Pancreas (tissue), 10 donors: ENCODE measurements at regions not wholly inside any gene's neighbourhood (a gene's known extent, or its start where the extent isn't known, plus 50 kb on each side); places are given as distances from the start of the nearest gene placed in this dataset.
"Not testable (repeated sequence)": the region's sequence is repeated elsewhere in the genome, so short reads cannot be mapped to it uniquely, and the experiment has no call there.

Source experiments
- ATAC-seq, 4 donors: fragments of 200-7000 bp; cut with Tn5 transposase; one replicate each; pipeline versions ENCODE4 v1.8.0 to v1.9.1; 2020; ENCODE audit warnings: mild to moderate bottlenecking in 4 of 4, moderate library complexity in 4 of 4
- DNase-seq, 6 donors: peaks; one replicate each; pipeline ENCODE4 v3.0.0-alpha.2; 2020
- FAIRE-seq: peaks from 2 replicates; lab custom pipeline; 2012; peaks lifted over from hg19 to GRCh38; lab: Jason Lieb, UNC
- H3K27ac ChIP-seq, 4 donors: fragments of 200-600 bp; sonication (generic); 1 replicate in 3 of 4; 2 replicates in 1 of 4; pipeline versions ENCODE4 v1.5.0 to v1.8.0; 2020
- H3K27me3 ChIP-seq, 4 donors: fragments of 200-600 bp; one replicate each; pipeline ENCODE4 v1.8.0; 2021
- H3K36me3 ChIP-seq, 3 donors: fragments of 200-600 bp; sonication (generic) in 1 of 3; one replicate each; pipeline versions ENCODE4 v1.5.0 to v1.8.0; 2020 to 2021
- H3K4me1 ChIP-seq, 3 donors: fragments of 200-600 bp; one replicate each; pipeline ENCODE4 v1.8.0; 2021
- H3K4me3 ChIP-seq, 4 donors: fragments of 200-600 bp; sonication (generic) in 2 of 4; one replicate each; pipeline versions ENCODE4 v1.5.0 to v1.8.0; 2020 to 2021
- H3K9me3 ChIP-seq, 4 donors: fragments of 200-600 bp; one replicate each; pipeline ENCODE4 v1.8.0; 2021
- WGBS, 2 donors: extraction: QIAGEN DNeasy Blood & Tissue Kit; methylation state at CpG; one replicate each; pipeline ENCODE4 v1.1.7; 2013; 5-methylcytosine and 5-hydroxymethylcytosine counted together
- intact Hi-C, 3 donors: fragments of 100-400 bp; cut with DNase I; formaldehyde crosslinking; loops; one replicate each; pipeline versions ENCODE4 v1.11.1 to v1.14.2; 2022
- TF ChIP-seq, protein P1 (sequence below), 4 donors: fragments of 200-600 bp; sonication (generic) in 3 of 4; IDR thresholded peaks; one replicate each; pipeline versions ENCODE4 v1.5.0 to v1.8.0; 2021; ENCODE audit warnings: antibody characterized with exemption in 4 of 4
- donor health status: healthy with polysubstance abuse.
- donor health status: DM: no; HTN: no; CAD: no; lungs with moderate emphysema.
- donor health status: DM: no; HTN: no; CAD: no.
- donor health status: control.
- donor health status: control.
- donor health status: Bipolar disorder and iron deficiency.
- donor health status: DM: yes; HTN: yes; CAD: no.
- donor health status: DM: no; HTN: no; CAD: no.
- donor health status: DM: no; HTN: no; CAD: no.
- donor health status: DM: yes; HTN: yes; CAD: no.

DNA sequence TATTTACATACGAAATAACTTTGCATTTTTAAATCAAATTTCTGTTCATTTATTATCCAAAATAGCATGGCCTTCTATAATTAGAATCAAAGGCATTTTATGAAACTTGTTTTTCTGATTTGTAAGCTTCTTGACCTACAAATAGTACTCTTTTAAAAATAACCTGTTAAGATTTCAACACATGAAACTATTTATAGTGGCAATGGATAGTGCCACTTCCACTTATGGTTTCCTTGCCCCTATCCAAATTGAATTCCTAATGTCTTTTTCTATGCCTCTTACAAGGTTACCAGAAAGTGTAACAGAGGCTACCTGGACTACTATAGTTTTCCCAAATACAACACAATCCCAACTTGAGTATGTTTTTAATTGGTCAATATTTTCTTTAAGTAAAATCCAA lies 263.5 kb downstream of the SEMA3D start:
- TF ChIP-seq, protein P1, sequence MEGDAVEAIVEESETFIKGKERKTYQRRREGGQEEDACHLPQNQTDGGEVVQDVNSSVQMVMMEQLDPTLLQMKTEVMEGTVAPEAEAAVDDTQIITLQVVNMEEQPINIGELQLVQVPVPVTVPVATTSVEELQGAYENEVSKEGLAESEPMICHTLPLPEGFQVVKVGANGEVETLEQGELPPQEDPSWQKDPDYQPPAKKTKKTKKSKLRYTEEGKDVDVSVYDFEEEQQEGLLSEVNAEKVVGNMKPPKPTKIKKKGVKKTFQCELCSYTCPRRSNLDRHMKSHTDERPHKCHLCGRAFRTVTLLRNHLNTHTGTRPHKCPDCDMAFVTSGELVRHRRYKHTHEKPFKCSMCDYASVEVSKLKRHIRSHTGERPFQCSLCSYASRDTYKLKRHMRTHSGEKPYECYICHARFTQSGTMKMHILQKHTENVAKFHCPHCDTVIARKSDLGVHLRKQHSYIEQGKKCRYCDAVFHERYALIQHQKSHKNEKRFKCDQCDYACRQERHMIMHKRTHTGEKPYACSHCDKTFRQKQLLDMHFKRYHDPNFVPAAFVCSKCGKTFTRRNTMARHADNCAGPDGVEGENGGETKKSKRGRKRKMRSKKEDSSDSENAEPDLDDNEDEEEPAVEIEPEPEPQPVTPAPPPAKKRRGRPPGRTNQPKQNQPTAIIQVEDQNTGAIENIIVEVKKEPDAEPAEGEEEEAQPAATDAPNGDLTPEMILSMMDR (IDR thresholded peaks at IDR 0.05): no peak
- FAIRE-seq: no peak

DNA sequence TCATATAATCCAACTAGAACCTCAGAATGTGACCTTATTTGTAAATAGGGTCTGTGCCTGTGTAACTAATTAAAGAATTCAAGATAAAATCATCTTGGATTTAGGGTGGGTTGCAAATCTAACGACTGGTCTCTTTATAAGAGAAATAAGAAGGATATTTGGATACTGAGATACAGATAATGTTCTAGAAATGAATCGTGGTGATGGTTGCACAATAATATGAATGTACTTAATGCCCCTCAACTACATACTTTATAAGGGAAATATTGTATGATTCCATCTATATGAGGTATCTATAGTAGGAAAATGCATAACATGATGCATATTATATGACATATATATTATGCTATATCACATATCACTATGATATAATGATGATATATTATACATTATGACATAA lies 265.7 kb downstream of the SEMA3D start:
- H3K36me3 ChIP-seq: no peaks in the 10 kb centered on the region
- H3K9me3 ChIP-seq: no peaks in the 10 kb centered on the region
- intact Hi-C loops: no loop called here
- no peaks in the 10 kb centered on the region for H3K27me3 ChIP-seq
- no peak for FAIRE-seq
- no peak overlapping the region for H3K4me3 ChIP-seq
- TF ChIP-seq, protein P1 (IDR thresholded peaks at IDR 0.05): no peak
- no peaks in the 10 kb centered on the region for H3K4me1 ChIP-seq
- WGBS, 2 donors: 59 to 73% methylated on average over 2 of the region's 2 CpGs
- H3K27ac ChIP-seq: no peak overlapping the region
- DNase-seq: no peak
- ATAC-seq: no peak

More for the DNA sequence above, 263.5 kb downstream of the SEMA3D start:
- Histone ChIP-seq H3K27ac (no peak overlapping the region), H3K4me3 (no peak overlapping the region), H3K9me3 (no peaks in the 10 kb centered on the region), H3K27me3 (no peaks in the 10 kb centered on the region), H3K36me3 (no peaks in the 10 kb centered on the region), H3K4me1 (no peaks in the 10 kb centered on the region)
- 54 to 73% methylated on average over 1 of the region's 1 CpG for WGBS, 2 donors
- ATAC-seq: no peak
- intact Hi-C loops: no loop called here
- no peak for DNase-seq

DNA sequence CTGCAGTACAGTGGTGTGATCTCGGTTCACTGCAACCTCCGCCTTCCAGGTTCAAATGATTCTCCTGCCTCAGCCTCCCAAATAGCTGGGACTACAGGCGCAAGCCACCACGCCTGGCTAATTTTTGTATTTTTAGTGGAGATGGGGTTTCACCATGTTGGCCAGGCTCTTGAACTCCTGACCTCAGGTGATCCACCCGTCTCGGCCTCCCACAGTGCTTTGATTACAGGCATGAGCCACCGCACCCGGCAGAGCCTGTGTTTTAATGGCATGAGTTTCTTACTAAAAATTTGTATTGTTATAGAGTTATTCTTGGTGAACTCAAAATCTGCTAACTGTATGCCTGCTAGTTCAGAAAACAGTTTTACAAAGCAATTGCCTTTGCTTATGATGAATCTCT lies 269.9 kb downstream of the SEMA3D start:
- FAIRE-seq, H3K4me1 ChIP-seq, H3K36me3 ChIP-seq, ATAC-seq, H3K4me3 ChIP-seq, H3K27me3 ChIP-seq, DNase-seq, H3K9me3 ChIP-seq, intact Hi-C loops, H3K27ac ChIP-seq: not testable (repeated sequence)
- 94 to 96% methylated on average over 8 of the region's 8 CpGs for WGBS, 2 donors

DNA sequence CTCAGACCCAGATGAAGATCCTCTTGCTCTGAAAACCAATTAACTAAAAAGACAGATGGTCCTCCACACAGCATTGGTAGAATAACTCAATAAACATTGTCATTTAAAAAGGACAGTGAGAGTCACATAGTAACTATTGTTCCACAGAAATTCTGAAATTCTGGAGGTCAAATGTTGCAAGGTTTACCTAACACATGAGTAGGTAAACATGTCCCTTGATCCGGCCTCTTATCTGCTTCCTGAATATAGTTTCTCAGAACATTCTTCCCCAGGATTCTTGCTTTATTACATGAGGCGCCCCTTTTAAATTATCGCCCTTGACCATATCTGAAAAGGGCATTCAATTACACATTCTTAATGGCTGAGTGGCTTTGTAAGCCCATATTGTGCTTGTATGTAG lies 270.7 kb downstream of the SEMA3D start:
- no peak for FAIRE-seq
- no peaks in the 10 kb centered on the region for H3K9me3 ChIP-seq
- WGBS, 2 donors: 32 to 38% methylated on average over 3 of the region's 3 CpGs
- no peak overlapping the region for H3K27ac ChIP-seq
- no peaks in the 10 kb centered on the region for H3K27me3 ChIP-seq
- intact Hi-C loops: no loop called here
- no peak for DNase-seq
- H3K4me3 ChIP-seq: no peak overlapping the region
- no peaks in the 10 kb centered on the region for H3K4me1 ChIP-seq
- TF ChIP-seq, protein P1 (IDR thresholded peaks at IDR 0.05): no peak
- no peak for ATAC-seq
- no peaks in the 10 kb centered on the region for H3K36me3 ChIP-seq

DNA sequence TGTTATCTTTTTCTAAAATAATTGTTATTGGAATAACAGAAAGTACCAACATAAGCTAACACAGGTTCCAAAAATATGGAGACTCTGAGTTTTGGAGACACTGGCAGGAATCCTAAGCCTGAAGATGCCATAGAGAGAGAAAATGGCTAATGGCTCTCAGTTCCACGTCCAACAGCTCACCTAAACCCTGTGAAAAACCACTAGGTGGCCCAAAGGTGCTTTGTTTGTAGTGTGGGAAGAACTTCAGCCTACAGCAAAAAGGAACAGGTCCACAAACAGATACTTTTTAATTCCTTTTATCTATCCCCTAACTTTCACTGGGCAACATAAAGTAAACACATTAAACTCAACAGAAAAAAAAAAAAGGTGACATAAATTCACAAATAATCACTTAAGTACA lies 272.3 kb downstream of the SEMA3D start:
- FAIRE-seq: no peak
- WGBS, 2 donors: 51 to 67% methylated on average over 1 of the region's 1 CpG

More for the DNA sequence above, 272.3 kb downstream of the SEMA3D start:
- no peak overlapping the region for H3K27ac ChIP-seq
- no peaks in the 10 kb centered on the region for H3K9me3 ChIP-seq
- DNase-seq: no peak
- intact Hi-C loops: no loop called here
- ATAC-seq: no peak
- no peaks in the 10 kb centered on the region for H3K27me3 ChIP-seq
- H3K4me1 ChIP-seq: no peaks in the 10 kb centered on the region
- no peaks in the 10 kb centered on the region for H3K36me3 ChIP-seq
- TF ChIP-seq, protein P1 (IDR thresholded peaks at IDR 0.05): no peak
- no peak overlapping the region for H3K4me3 ChIP-seq
